Limb (tissue), 2 donors: ENCODE measurements at regions not wholly inside any gene's neighbourhood (a gene's known extent, or its start where the extent isn't known, plus 50 kb on each side); places are given as distances from the start of the nearest gene placed in this dataset.

Source experiments
- DNase-seq, 2 donors: peaks; one replicate each; pipeline ENCODE4 v3.0.0-alpha.2; 2016; ENCODE audit errors: extremely low spot score in 2 of 2

DNA sequence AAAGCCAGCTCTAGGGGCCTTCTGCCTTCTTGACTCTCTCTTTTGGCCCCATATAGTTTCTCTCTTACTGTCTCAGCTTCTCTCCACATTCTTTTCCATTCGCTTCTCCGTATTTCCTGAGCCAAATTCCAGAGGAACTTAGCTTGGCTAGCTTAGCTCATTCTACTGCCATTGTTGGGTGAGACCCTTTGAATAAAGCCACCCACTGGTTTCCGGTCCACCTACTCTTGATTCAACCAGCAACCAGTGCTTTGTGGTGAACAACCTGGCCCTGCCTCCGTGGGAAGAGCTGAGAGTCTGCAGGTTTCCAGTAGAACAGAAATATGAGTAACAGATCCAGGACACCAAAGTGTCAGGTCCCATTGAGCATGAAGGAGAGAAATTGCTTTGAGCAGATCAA lies 81.3 kb upstream of the ARHGAP20 start:
- DNase-seq = no peak

DNA sequence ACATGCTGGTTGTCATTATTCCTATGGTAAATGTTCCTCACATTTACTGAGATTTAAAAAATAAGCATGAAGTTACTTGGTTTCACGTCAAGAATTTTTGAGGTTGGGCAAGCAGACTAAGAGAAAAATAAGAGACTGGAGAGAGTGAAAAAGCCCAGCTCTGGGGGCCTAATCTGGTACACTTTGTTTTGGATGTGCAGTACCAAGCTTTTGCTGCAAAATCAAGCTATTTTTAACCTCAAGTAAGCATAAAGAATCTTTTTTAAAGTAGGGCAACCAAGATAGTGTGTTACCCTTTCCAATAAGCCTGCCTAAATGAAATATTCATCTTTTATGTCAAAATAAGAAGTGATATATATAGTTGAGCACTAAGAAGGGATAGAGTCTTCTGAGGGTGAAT lies 79.4 kb upstream of the ARHGAP20 start:
- DNase-seq = no peak

DNA sequence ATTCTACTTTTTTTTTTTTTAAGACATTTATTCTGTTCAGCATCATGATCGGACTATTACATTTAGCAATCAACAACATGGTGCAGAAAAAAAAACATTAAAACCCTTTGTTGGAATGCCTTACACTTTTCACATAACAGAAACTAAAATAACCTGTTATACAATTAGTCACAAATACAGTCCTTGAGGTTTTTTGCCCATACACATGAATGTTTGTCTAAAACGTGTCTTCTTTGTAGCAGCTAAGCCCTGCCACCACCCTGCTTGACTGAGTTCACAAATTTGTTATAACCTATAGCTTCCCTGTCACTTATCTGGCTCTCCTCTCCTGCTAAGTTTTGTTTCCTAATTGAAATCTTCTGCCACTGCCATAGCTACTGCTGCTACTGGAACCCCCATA lies 75.4 kb upstream of the ARHGAP20 start:
- no peak for DNase-seq

DNA sequence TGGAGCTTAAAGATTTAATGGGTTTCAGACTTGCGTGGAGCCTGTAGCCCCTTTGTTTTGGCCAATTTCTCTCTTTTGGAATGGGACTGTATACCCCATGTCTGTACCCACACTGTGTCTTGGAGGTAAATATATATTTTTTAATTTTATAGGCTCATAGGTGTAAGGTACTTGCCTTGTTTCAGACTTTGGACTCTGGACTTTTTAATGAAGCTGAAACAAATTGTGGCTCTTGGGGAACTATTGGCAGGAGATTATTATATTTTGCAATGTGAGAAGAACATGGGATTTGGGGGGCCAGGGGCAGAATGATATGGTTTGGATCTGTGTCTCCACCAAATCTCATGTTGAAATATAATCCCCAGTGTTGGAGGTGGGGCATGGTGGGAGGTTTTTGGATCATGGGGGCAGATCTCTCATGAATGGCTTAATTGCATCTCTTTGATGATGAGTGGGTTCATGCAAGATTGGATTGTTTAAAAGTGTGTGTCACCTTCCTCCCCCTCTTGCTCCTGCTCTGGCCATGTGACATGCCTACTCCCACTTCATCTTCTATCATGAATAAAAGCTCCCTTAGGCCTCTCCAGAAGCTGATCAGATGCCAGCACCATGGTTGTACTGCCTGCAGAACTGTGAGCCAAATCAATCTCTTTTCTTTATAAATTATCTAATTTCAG lies 74.1 kb upstream of the ARHGAP20 start:
- DNase-seq = no peak

DNA sequence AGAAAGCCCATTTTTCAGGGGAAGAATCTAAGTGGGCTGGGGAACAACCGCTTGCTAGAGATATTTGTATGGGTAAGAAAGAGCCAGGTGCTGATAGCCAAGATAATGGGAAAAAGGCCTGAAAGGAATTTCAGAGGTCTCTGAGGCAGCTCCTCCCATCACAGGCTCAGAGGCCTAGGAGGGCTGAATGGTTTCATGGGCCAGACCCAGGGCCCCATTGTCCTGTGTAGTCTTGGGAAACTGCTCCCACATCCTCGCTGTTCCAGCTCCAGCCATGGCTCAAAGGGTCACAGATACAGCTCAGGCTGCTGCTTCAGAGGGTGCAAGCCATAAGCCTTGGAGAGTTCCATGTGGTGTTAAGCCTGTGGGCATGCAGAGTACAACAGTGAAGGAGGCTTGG lies 73.2 kb upstream of the ARHGAP20 start:
- no peak for DNase-seq

DNA sequence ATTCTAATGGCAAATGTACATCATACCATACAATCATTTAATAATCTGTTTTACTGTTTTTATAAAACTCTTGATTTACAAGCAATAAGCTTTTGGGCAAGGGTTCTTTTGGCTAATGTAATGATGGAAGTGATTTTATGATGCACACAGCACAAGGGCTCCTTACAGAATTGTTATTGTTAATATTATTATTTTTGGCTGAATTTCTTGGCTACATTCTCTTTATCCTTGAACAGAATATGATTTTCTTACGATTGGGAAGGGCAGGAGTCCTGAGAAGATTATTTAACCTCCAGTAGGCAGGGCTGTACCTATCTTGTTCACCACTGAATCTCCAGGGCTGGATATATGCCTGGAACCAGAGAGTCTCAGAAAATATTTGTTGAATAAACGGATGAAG lies 70.4 kb upstream of the ARHGAP20 start:
- no peak for DNase-seq

DNA sequence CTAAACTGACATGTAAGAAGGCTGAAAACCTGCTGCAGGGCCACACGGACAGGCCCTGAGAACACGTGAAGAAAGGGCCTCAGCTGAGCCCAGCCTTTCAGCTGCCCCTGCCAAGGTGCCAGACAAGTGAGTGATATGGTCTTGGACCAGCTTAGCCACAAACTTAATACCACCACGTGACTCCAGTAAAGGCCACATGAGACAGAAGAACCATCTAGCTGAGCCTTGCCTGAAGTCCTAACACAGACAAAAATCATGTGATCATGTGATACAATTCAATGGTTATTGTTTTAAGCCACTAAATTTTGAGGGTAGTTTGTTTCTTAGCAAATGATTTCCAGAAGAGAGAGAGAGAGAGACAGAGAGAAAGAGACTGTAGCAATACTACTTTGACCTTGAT lies 66.9 kb upstream of the ARHGAP20 start:
- DNase-seq = no peak

DNA sequence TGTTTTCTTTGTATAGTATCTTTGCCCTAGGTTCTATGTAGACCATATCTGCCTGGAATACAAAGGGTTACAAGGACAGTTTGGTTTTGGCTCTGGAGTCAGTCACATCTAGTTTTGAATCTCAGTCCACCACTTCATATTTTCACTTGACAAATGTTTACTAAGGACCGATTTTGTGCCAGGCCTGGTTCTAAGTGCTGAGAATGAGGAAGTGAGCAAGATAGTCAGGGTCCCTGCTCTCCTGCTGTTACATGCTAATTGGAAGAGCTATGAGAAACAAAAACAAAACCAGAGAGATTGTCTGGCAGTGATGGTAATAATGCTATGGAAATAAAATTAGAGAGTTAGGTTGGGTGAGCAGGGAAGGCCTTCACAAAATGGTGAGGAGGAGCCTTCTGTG lies 66.1 kb upstream of the ARHGAP20 start:
- DNase-seq = no peak

DNA sequence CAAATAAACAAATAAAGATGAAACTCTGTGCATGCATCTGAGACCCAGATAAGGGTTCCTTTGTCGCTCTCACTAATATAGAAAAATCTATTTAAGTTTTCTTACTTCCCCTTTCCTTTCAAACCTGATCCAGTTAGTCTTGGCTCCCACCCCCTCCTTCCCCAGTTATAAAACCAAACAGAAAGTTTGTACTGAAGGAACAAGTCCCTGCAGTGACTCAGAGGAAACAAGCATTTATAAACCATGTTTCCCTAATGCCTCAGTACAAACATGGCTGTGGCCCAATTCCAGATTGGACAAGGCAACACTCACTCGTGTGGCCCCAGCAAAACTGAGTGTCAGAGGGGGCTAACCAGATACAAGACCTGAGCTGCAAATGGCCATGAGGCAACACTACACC lies 65.5 kb upstream of the ARHGAP20 start:
- DNase-seq = no peak

DNA sequence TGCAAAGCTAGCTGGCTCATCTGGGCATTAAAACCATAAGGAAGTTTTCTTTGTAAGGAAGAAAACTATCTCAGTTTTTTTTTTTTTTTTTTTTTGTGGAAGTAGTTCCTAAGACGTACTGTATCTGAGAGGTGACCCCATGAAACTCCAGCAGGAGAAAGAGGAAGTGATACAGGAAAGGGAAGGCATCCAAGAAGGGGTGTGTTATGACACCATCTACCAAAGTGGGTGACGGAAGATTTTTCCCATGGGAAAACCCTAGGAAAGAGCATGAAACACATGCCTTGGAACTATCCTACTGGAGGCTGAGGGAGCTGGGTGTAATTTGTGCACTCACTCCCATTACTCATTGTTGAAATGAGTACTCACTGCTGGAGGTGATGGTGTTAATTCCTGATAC lies 63.8 kb upstream of the ARHGAP20 start:
- DNase-seq = no peak

DNA sequence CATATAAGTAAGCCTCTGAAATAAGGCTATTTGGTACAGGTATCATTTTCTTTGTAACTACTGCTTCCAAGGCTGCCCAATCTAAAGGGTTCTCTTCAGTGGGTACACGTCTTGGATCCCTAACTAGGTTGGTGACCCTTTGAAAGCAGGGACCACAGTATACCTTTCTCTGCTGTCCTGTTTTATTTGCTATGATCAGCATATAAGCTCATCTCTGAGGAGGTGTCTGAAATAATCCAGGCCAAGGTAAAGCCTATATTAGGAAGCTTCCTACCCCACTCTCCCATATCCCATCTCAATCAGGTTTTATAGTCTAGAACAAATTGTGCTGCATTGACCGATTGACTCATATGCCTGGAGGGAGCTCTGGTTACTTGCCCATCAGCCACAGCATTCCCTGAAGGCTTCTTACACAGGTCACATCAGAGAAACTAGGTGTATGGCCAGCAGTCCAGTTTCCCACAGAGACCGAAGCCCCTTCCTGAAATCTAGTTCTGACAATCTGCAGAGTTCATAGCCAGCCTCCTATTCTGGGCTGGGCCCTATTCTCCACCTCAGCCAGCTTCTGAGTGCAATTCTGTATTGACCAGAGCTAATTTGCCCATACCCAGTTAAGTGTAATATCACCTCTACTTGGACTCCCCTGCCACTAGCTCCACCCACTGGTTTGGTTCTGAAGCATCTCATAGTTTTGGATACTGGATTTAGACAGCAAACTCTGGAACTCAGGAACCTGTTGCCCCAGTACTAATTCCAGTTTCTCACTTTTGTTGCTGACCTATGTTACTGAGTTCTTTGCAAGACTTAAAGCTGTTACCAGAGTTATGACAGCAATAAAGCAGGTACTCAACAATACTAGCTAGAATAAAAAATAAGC lies 62.1 kb upstream of the ARHGAP20 start:
- DNase-seq = no peak

DNA sequence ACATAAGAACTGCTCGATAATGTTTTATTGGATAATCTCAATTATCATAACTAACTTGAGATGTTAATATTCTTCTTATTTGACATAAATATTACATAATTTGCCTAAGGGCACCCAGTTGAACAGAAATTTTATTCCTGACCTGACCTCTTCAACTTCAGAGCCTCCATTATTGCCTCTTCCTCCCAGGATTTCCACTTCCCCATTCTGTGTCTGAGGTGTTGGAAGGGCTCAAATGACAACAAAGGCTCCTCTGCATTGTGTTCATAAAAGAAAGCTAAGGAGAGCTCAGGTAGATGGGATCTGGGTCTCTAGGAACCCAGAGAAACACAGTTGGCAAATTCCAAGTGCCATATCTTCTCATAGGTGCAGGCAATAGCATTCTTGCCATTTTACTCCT lies 61.2 kb upstream of the ARHGAP20 start:
- no peak for DNase-seq

DNA sequence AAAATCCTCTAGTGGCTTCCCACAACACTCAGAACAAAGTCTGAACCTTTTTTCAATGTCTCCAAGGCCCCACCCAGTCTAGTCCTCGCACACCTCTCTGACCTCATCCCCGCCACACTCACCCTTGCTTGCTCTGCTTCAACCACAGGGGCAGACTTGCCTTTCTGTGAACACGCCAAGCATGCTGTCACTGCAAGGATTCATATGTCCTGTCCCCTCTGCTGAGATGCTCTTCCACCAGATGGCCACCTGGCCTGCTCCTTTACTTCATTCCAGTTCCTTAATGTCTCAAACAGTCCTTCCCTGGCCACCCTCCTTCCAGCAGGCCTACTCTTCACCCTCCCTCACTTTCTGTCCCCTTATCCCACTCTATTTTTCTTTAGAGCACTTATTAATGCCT lies 60.6 kb upstream of the ARHGAP20 start:
- no peak for DNase-seq

DNA sequence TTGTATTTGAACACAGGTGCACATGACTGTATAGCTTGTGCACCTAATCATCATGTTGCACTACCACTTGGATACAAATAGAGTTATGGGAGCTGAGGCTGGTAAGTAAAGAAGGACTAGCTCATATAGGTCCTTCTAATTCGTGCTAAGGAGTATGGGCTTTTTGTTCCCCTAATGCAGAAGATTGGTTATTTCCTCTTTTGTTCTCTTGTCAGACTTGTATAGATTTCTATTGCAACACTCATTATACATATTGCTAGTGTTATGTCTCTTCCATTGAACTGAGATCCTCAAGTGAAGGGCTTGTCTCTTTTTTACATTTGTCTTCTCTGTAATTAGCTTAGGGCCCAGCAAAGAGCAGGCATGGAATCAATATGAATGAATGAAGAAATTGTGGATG lies 54.1 kb upstream of the ARHGAP20 start:
- DNase-seq = no peak

DNA sequence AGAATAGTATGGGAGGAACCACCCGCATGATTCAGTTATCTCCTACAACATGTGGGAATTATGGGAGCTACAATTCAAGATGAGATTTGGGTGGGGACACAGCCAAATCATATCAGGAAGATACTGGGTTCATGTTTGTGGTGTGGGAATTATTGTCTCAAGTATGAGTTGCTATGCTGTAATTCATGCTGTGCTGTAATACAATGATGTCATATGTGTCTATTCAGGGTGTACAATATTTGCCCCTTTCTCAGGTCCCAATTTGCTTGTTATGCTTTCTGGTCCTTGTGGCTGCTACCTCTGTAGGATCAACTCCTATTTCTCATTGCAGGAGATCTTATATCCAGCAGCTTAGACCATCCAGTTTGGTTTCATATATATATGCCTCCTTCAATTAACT lies 52.2 kb upstream of the ARHGAP20 start:
- DNase-seq = no peak

DNA sequence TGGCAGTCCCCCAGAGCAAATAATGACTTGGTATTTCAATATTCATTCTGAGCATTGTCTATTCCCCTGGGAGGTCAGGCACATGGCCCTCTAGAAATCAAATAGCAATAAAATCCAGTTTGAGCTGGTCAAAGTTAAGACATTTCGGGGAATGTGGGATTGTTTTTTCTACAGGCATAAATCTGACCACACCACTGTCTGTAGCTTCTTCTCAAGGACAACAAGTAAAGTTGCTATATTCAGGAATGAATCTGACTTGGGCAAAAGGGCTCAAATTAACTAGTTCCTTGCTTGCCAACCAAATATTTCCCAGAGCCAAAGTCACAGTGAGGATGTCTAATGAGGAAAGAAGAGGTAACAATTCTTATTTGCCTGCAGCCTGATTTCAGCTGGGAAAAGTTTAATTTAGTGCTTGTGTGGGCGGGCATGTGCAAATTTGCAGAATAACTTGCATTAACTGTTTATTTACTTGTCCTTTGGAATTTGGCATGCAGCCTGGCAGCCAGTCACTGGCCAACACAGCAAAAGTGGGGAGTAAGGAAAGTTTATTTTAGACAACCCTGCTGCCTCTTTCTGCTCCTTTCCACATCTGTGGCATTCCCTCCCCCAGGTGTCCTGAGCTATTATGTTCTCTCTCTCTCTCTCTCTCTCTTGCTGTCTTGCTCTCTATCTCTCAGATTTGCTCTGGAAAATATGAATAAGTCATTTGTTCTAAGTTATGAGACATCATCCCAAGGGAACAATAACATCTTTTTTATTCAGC lies 51.2 kb upstream of the ARHGAP20 start:
- peak; percentile 23 to 53 for DNase-seq

DNA sequence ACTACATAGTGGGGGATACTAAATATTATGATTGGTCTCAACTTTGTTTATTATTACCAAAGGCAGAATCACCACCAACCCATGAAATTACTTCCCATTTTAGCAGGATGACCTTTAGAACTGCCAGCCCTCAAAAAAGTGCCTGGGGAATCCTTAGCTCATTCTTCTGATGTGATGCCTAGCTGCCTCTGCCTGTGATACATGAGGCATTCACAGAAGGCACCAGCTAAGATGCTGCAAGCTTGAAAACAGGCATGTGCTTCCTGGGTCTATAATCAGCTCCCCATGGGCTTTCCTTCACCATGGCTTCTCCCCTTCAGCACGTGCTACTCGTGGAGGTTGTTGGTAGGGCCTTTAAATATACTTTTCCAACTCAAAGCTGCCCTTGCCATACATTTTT lies 50.4 kb upstream of the ARHGAP20 start:
- DNase-seq = no peak
